Heart left ventricle (tissue), 16 donors: ENCODE measurements at regions not wholly inside any gene's neighbourhood (a gene's known extent, or its start where the extent isn't known, plus 50 kb on each side); places are given as distances from the start of the nearest gene placed in this dataset.

ENCODE experiments used
- ATAC-seq, 4 donors: fragments of 200-7000 bp; cut with Tn5 transposase; one replicate each; pipeline ENCODE4 v1.9.1; 2020 to 2022; ENCODE audit warnings: moderate library complexity in 4 of 4, mild to moderate bottlenecking in 3 of 4, moderate number of reproducible peaks in 1 of 4
- DNase-seq, 5 donors: peaks; one replicate each; pipeline ENCODE4 v3.0.0-alpha.2; 2020
- H3K27ac ChIP-seq, 12 donors: fragments of 200-600 bp; sonication (generic) in 4 of 12; one replicate each; pipeline versions ENCODE4 v1.5.0 to v1.8.0; 2016 to 2022; ENCODE audit warnings: mild to moderate bottlenecking in 2 of 12
- H3K27me3 ChIP-seq, 9 donors: fragments of 200-600 bp; sonication (generic) in 2 of 9; one replicate each; pipeline versions ENCODE4 v1.5.1 to v1.8.0; 2016 to 2022; ENCODE audit warnings: mild to moderate bottlenecking in 3 of 9
- H3K36me3 ChIP-seq, 9 donors: fragments of 200-600 bp; sonication (generic) in 2 of 9; one replicate each; pipeline versions ENCODE4 v1.5.0 to v1.8.0; 2018 to 2022; ENCODE audit warnings: mild to moderate bottlenecking in 2 of 9
- H3K4me1 ChIP-seq, 12 donors: fragments of 200-600 bp; sonication (generic) in 4 of 12; one replicate each; pipeline versions ENCODE4 v1.5.0 to v1.8.0; 2016 to 2022; ENCODE audit warnings: mild to moderate bottlenecking in 3 of 12
- H3K4me3 ChIP-seq, 12 donors: fragments of 200-600 bp; sonication (generic) in 4 of 12; one replicate each; pipeline versions ENCODE4 v1.5.0 to v1.8.0; 2017 to 2022; ENCODE audit warnings: mild to moderate bottlenecking in 9 of 12, moderate library complexity in 4 of 12
- H3K9me3 ChIP-seq, 12 donors: fragments of 200-600 bp; sonication (generic) in 4 of 12; one replicate each; pipeline versions ENCODE4 v1.5.0 to v1.8.0; 2016 to 2022; ENCODE audit warnings: mild to moderate bottlenecking in 1 of 12
- CTCF ChIP-seq, 12 donors: fragments of 200-600 bp; sonication (generic) in 4 of 12; IDR thresholded peaks; one replicate each; pipeline versions ENCODE4 v1.5.0 to v1.8.0; 2018 to 2022; ENCODE audit warnings: antibody characterized with exemption in 12 of 12, mild to moderate bottlenecking in 5 of 12
- POLR2A ChIP-seq, 2 donors: fragments of 450-650 bp; IDR thresholded peaks; one replicate each; pipeline ENCODE4 v1.6.1; 2017; ENCODE audit warnings: antibody characterized with exemption in 2 of 2, mild to moderate bottlenecking in 2 of 2, moderate library complexity in 2 of 2
- WGBS, 4 donors: extraction: QIAGEN DNeasy Blood & Tissue Kit in 2 of 4; methylation state at CpG; one replicate each; pipeline versions ENCODE4 v1.1.5 to v1.1.7; 2013 to 2018; 5-methylcytosine and 5-hydroxymethylcytosine counted together
- intact Hi-C, 10 donors: fragments of 100-400 bp; cut with DNase I; formaldehyde crosslinking; loops; one replicate each; pipeline versions ENCODE4 v1.11.1 to v1.14.2; 2022
- donor health status: ischemic (EF 13 %, LVEDD 7.1; RV severe dilation, severe dysfunction).
- donor health status: healthy with polysubstance abuse.
- donor health status: DM: no; HTN: yes; CAD: no.
- donor health status: DM: no; HTN: no; CAD: no.
- donor health status: ischemic (EF 25% LVEDD 6.9; RV normal size, moderate dysfunction).
- donor health status: ischemic (EF 25% LVEDD 5.7; RV mildly dilated, moderate dysfunction).
- donor health status: healthy.
- donor health status: DM: yes; HTN: yes; CAD: no.
- donor health status: ischemic (EF 35%, LVEDD 5.7; RV mildly dilated, moderate dysfunction).
- donor health status: nonischemic (EF 11% LVEDD 7.7; RV severe dilation, severe dysfunction).
- donor health status: DM: yes; HTN: yes; CAD: no.
- donor health status: PGD.
- donor health status: ischemic (EF 29% LVEDD 5.4; RV normal size, mild dysfunction).
- donor health status: nonischemic (EF 23%, LVEDD 6.1; RV moderate dilation, normal function).

GRCh38 chr2:57443086-57443485 is 603.5 kb upstream of the VRK2 start:
- TF ChIP-seq CTCF (IDR thresholded peaks at IDR 0.05) (no peak), POLR2A (IDR thresholded peaks at IDR 0.05) (no peak)
- H3K9me3 ChIP-seq, result no peaks in the 10 kb centered on the region
- H3K4me1 ChIP-seq, result no peaks in the 10 kb centered on the region
- no peak overlapping the region for H3K4me3 ChIP-seq
- DNase-seq, result no peak
- intact Hi-C loops, result no loop called here
- no peak overlapping the region for H3K27ac ChIP-seq
- H3K27me3 ChIP-seq, result no peaks in the 10 kb centered on the region
- no peak for ATAC-seq
- WGBS, 4 donors, result 81 to 88% (median 86%) methylated on average over 2 of the region's 2 CpGs
- no peaks in the 10 kb centered on the region for H3K36me3 ChIP-seq

- ATAC-seq (no peak), DNase-seq (no peak)
- Histone ChIP-seq H3K9me3 (no peaks in the 10 kb centered on the region), H3K4me3 (no peak overlapping the region), H3K4me1 (no peaks in the 10 kb centered on the region), H3K27me3 (no peaks in the 10 kb centered on the region), H3K27ac (no peak overlapping the region), H3K36me3 (no peaks in the 10 kb centered on the region)
- 69 to 78% (median 78%) methylated on average over 5 of the region's 5 CpGs for WGBS, 4 donors
- TF ChIP-seq POLR2A (IDR thresholded peaks at IDR 0.05), result no peak
- TF ChIP-seq CTCF (IDR thresholded peaks at IDR 0.05), result no peak
- intact Hi-C loops, result no loop called here
Observed at GRCh38 chr2:57443973-57444521, 602.6 kb upstream of the VRK2 start.

- Histone ChIP-seq H3K36me3 (no peaks in the 10 kb centered on the region), H3K4me1 (no peaks in the 10 kb centered on the region), H3K27ac (no peak overlapping the region), H3K9me3 (no peaks in the 10 kb centered on the region), H3K4me3 (no peak overlapping the region), H3K27me3 (no peaks in the 10 kb centered on the region)
- WGBS, 4 donors, result 72 to 80% (median 74%) methylated on average over 5 of the region's 5 CpGs
- intact Hi-C loops, result no loop called here
- DNase-seq, result no peak
- no peak for ATAC-seq
- TF ChIP-seq CTCF (IDR thresholded peaks at IDR 0.05), result no peak
- TF ChIP-seq POLR2A (IDR thresholded peaks at IDR 0.05), result no peak
Observed at GRCh38 chr2:57444752-57445430, 601.7 kb upstream of the VRK2 start.

GRCh38 chr2:57448816-57449215 is 597.8 kb upstream of the VRK2 start:
- no peak overlapping the region for H3K4me3 ChIP-seq
- no peaks in the 10 kb centered on the region for H3K9me3 ChIP-seq
- intact Hi-C loops, result loop anchor here in 1 of 10 donors (2.0 kb wide), 1 partner anchor 14 kb away; no protein-coding TSS in a partner anchor
- no peaks in the 10 kb centered on the region for H3K4me1 ChIP-seq
- H3K36me3 ChIP-seq, result no peaks in the 10 kb centered on the region
- no peaks in the 10 kb centered on the region for H3K27me3 ChIP-seq
- no peak for DNase-seq
- 46 to 56% (median 51%) methylated on average over 3 of the region's 3 CpGs for WGBS, 4 donors
- no peak for ATAC-seq
- TF ChIP-seq POLR2A (IDR thresholded peaks at IDR 0.05) (no peak), CTCF (IDR thresholded peaks at IDR 0.05) (no peak)
- no peak overlapping the region for H3K27ac ChIP-seq
